Liver (tissue), 8 donors: ENCODE measurements at regions not wholly inside any gene's neighbourhood (a gene's known extent, or its start where the extent isn't known, plus 50 kb on each side); places are given as distances from the start of the nearest gene placed in this dataset.

Experiments used
- DNase-seq: peaks from one replicate; pipeline ENCODE4 v3.0.0-alpha.2; 2017; ENCODE audit warnings: low spot score
- H3K27ac ChIP-seq, 2 donors: one replicate each; pipeline ENCODE4 v1.7.0; 2013; ENCODE audit warnings: inconsistent platforms in 2 of 2, low read length in 2 of 2, control low read depth in 1 of 2, low read depth in 1 of 2, mild to moderate bottlenecking in 1 of 2
- H3K27me3 ChIP-seq, 4 donors: one replicate each; pipeline versions ENCODE4 v1.6.1 to v1.7.0; 2013; ENCODE audit warnings: low read length in 3 of 4, inconsistent platforms in 1 of 4, mild to moderate bottlenecking in 1 of 4, moderate library complexity in 1 of 4; ENCODE audit not compliant: control insufficient read depth in 4 of 4, insufficient read depth in 4 of 4
- H3K36me3 ChIP-seq, 4 donors: one replicate each; pipeline versions ENCODE4 v1.6.1 to v1.7.0; 2013; ENCODE audit warnings: low read length in 3 of 4, mild to moderate bottlenecking in 3 of 4, low read depth in 1 of 4, moderate library complexity in 1 of 4; ENCODE audit not compliant: control insufficient read depth in 4 of 4, insufficient read depth in 3 of 4
- H3K4me1 ChIP-seq, 4 donors: one replicate each; pipeline versions ENCODE4 v1.6.1 to v1.7.0; 2013; ENCODE audit warnings: low read length in 3 of 4, mild to moderate bottlenecking in 3 of 4, moderate library complexity in 1 of 4; ENCODE audit not compliant: control insufficient read depth in 4 of 4, insufficient read depth in 4 of 4
- H3K4me3 ChIP-seq, 3 donors: one replicate each; pipeline versions ENCODE4 v1.6.1 to v1.7.0; 2013; ENCODE audit warnings: low read length in 3 of 3, control low read depth in 1 of 3, low read depth in 1 of 3, mild to moderate bottlenecking in 1 of 3
- H3K9ac ChIP-seq, 2 donors: one replicate each; pipeline ENCODE4 v1.7.0; 2013; ENCODE audit warnings: low read length in 2 of 2, mild to moderate bottlenecking in 2 of 2, moderate library complexity in 2 of 2, control low read depth in 1 of 2, low read depth in 1 of 2
- H3K9me3 ChIP-seq, 4 donors: one replicate each; pipeline versions ENCODE4 v1.6.1 to v1.7.0; 2013; ENCODE audit warnings: low read length in 3 of 4; ENCODE audit not compliant: control insufficient read depth in 4 of 4
- EGR1 ChIP-seq, 2 donors: IDR thresholded peaks; 2 replicates each; pipeline ENCODE4 v1.6.1; 2016 to 2018; ENCODE audit warnings: antibody characterized with exemption in 2 of 2, low read depth in 2 of 2
- FOXA1 ChIP-seq: IDR thresholded peaks from 2 replicates; pipeline ENCODE4 v1.6.1; 2016; ENCODE audit warnings: antibody characterized with exemption
- FOXA2 ChIP-seq: IDR thresholded peaks from 2 replicates; pipeline ENCODE4 v1.6.1; 2016; ENCODE audit warnings: antibody characterized with exemption
- GABPA ChIP-seq, 2 donors: IDR thresholded peaks in 1 of 2; conservative IDR thresholded peaks in 1 of 2; 2 replicates each; pipeline ENCODE4 v1.6.1; 2016; ENCODE audit warnings: antibody characterized with exemption in 2 of 2, mild to moderate bottlenecking in 1 of 2, moderate library complexity in 1 of 2
- HNF4A ChIP-seq, 2 donors: conservative IDR thresholded peaks; 2 replicates each; pipeline ENCODE4 v1.6.1; 2016; ENCODE audit warnings: antibody characterized with exemption in 2 of 2, mild to moderate bottlenecking in 2 of 2
- HNF4G ChIP-seq: IDR thresholded peaks from 2 replicates; pipeline ENCODE4 v1.6.1; 2016; ENCODE audit warnings: antibody characterized with exemption
- JUND ChIP-seq, 2 donors: IDR thresholded peaks; 2 replicates each; pipeline ENCODE4 v1.6.1; 2016; ENCODE audit warnings: antibody characterized with exemption in 2 of 2
- NR2F2 ChIP-seq: IDR thresholded peaks from 2 replicates; pipeline ENCODE4 v1.6.1; 2016; ENCODE audit warnings: antibody characterized with exemption
- RAD21 ChIP-seq, 2 donors: IDR thresholded peaks; 2 replicates each; pipeline ENCODE4 v1.6.1; 2016; ENCODE audit warnings: antibody characterized with exemption in 2 of 2, mild to moderate bottlenecking in 2 of 2
- RXRA ChIP-seq, 2 donors: IDR thresholded peaks; 2 replicates each; pipeline ENCODE4 v1.6.1; 2017 to 2018; ENCODE audit warnings: antibody characterized with exemption in 2 of 2, mild to moderate bottlenecking in 1 of 2
- SP1 ChIP-seq: IDR thresholded peaks from 2 replicates; pipeline ENCODE4 v1.6.1; 2018; ENCODE audit warnings: antibody characterized with exemption, mild to moderate bottlenecking
- TAF1 ChIP-seq: conservative IDR thresholded peaks from 2 replicates; pipeline ENCODE4 v1.6.1; 2016; ENCODE audit warnings: antibody characterized with exemption, mild to moderate bottlenecking
- YY1 ChIP-seq: IDR thresholded peaks from 2 replicates; pipeline ENCODE4 v1.6.1; 2016; ENCODE audit warnings: antibody characterized with exemption, mild to moderate bottlenecking
- WGBS: extraction: QIAGEN DNeasy Blood & Tissue Kit; methylation state at CpG from one replicate; pipeline ENCODE4 v1.1.7; 2013; 5-methylcytosine and 5-hydroxymethylcytosine counted together
- TF ChIP-seq, protein P1 (sequence below): IDR thresholded peaks from 2 replicates; pipeline ENCODE4 v1.6.1; 2016; ENCODE audit warnings: antibody characterized with exemption
- TF ChIP-seq, protein P2 (sequence below): IDR thresholded peaks from 2 replicates; pipeline ENCODE4 v1.6.1; 2016; ENCODE audit warnings: antibody characterized with exemption
- TF ChIP-seq, protein P3 (sequence below): fragments of 150-350 bp; IDR thresholded peaks from 2 replicates; pipeline ENCODE4 v1.5.1; 2017; ENCODE audit warnings: improper control_type of control experiment, low read depth, low read length; ENCODE audit not compliant: missing input control
- TF ChIP-seq, protein P4 (sequence below): IDR thresholded peaks from 2 replicates; pipeline ENCODE4 v1.6.1; 2016; ENCODE audit warnings: antibody characterized with exemption, mild to moderate bottlenecking
- donor health status: healthy.
- donor health status: healthy.
- donor health status: healthy.
- donor health status: healthy.
- donor health status: healthy.

DNA sequence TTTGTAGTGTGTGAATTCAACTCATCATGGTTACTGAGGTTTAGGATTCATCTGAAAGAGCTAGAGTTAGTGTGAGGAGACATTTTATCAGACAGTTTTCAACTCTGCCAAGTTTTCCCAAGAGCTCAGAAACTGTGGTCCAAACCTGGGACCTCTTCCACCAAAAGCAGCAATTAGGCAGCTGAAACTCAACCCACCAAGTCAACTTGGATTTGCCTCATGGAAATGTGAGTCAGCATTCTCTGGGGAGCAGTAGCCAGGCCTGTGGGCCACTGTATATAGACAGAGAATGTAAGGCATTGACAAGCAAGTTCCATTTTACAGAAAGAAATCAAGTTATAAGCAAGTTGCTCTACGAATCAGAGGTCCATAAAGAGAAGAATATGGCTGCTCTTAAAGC, 178.8 kb upstream of the HDDC2 start:
- Histone ChIP-seq H3K9me3 (no peaks in the 10 kb centered on the region), H3K4me3 (no peak overlapping the region), H3K9ac (no peak overlapping the region), H3K36me3 (no peaks in the 10 kb centered on the region), H3K4me1 (no peaks in the 10 kb centered on the region), H3K27me3 (no peaks in the 10 kb centered on the region), H3K27ac (no peak overlapping the region)
- WGBS = 83% methylated on average over 1 of the region's 1 CpG
- DNase-seq = no peak
- TF ChIP-seq HNF4A (conservative IDR thresholded peaks at IDR 0.05) (no peak), GABPA (IDR thresholded peaks at IDR 0.05 in 1 of 2, conservative IDR thresholded peaks at IDR 0.05 in 1 of 2) (no peak), TAF1 (no peak), RXRA (IDR thresholded peaks at IDR 0.05) (no peak), FOXA2 (no peak), YY1 (no peak), SP1 (no peak), FOXA1 (no peak), NR2F2 (no peak), RAD21 (IDR thresholded peaks at IDR 0.05) (no peak), HNF4G (no peak), EGR1 (IDR thresholded peaks at IDR 0.05; ENCODE audit: low read depth in 2 of 2) (no peak)
- TF ChIP-seq, protein P1, sequence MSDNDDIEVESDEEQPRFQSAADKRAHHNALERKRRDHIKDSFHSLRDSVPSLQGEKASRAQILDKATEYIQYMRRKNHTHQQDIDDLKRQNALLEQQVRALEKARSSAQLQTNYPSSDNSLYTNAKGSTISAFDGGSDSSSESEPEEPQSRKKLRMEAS = no peak
- TF ChIP-seq, protein P2, sequence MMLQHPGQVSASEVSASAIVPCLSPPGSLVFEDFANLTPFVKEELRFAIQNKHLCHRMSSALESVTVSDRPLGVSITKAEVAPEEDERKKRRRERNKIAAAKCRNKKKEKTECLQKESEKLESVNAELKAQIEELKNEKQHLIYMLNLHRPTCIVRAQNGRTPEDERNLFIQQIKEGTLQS = no peak

DNA sequence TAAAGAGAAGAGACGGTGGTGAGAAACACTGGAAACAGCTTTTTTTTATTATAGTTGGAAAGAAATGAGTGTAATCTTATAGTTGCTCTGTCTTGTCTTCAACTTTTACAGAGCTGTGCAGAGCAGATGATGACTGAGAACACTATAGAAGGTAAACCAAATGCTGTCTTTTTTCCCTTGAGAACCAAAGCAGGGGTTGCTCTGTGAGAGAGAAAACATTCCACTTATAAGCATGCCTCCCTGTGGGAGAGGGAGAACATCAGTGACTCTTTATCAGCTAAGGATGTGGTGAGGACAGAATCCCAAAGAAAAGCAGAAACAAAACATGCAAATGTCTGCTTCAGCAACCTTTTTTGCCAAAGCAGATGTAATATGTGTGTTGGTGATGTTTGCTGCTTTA, 179.3 kb upstream of the HDDC2 start:
- no peak overlapping the region for H3K27ac ChIP-seq
- no peak overlapping the region for H3K9ac ChIP-seq
- H3K9me3 ChIP-seq = no peaks in the 10 kb centered on the region
- no peaks in the 10 kb centered on the region for H3K27me3 ChIP-seq
- DNase-seq = no peak
- TF ChIP-seq TAF1 (no peak), FOXA2 (no peak), YY1 (no peak), HNF4G (no peak), EGR1 (IDR thresholded peaks at IDR 0.05; ENCODE audit: low read depth in 2 of 2) (no peak), JUND (IDR thresholded peaks at IDR 0.05) (no peak), RAD21 (IDR thresholded peaks at IDR 0.05) (no peak), RXRA (IDR thresholded peaks at IDR 0.05) (no peak), SP1 (no peak)
- TF ChIP-seq, protein P1 = no peak
- TF ChIP-seq, protein P3, sequence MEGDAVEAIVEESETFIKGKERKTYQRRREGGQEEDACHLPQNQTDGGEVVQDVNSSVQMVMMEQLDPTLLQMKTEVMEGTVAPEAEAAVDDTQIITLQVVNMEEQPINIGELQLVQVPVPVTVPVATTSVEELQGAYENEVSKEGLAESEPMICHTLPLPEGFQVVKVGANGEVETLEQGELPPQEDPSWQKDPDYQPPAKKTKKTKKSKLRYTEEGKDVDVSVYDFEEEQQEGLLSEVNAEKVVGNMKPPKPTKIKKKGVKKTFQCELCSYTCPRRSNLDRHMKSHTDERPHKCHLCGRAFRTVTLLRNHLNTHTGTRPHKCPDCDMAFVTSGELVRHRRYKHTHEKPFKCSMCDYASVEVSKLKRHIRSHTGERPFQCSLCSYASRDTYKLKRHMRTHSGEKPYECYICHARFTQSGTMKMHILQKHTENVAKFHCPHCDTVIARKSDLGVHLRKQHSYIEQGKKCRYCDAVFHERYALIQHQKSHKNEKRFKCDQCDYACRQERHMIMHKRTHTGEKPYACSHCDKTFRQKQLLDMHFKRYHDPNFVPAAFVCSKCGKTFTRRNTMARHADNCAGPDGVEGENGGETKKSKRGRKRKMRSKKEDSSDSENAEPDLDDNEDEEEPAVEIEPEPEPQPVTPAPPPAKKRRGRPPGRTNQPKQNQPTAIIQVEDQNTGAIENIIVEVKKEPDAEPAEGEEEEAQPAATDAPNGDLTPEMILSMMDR = no peak
- TF ChIP-seq, protein P2 = no peak
- TF ChIP-seq, protein P4, sequence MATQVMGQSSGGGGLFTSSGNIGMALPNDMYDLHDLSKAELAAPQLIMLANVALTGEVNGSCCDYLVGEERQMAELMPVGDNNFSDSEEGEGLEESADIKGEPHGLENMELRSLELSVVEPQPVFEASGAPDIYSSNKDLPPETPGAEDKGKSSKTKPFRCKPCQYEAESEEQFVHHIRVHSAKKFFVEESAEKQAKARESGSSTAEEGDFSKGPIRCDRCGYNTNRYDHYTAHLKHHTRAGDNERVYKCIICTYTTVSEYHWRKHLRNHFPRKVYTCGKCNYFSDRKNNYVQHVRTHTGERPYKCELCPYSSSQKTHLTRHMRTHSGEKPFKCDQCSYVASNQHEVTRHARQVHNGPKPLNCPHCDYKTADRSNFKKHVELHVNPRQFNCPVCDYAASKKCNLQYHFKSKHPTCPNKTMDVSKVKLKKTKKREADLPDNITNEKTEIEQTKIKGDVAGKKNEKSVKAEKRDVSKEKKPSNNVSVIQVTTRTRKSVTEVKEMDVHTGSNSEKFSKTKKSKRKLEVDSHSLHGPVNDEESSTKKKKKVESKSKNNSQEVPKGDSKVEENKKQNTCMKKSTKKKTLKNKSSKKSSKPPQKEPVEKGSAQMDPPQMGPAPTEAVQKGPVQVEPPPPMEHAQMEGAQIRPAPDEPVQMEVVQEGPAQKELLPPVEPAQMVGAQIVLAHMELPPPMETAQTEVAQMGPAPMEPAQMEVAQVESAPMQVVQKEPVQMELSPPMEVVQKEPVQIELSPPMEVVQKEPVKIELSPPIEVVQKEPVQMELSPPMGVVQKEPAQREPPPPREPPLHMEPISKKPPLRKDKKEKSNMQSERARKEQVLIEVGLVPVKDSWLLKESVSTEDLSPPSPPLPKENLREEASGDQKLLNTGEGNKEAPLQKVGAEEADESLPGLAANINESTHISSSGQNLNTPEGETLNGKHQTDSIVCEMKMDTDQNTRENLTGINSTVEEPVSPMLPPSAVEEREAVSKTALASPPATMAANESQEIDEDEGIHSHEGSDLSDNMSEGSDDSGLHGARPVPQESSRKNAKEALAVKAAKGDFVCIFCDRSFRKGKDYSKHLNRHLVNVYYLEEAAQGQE = no peak
- H3K36me3 ChIP-seq = no peaks in the 10 kb centered on the region
- H3K4me1 ChIP-seq = no peaks in the 10 kb centered on the region
- 80% methylated on average over 1 of the region's 1 CpG for WGBS
- H3K4me3 ChIP-seq = no peak overlapping the region
